ENCODE measurements at regions not wholly inside any gene's neighbourhood (a gene's known extent, or its start where the extent isn't known, plus 50 kb on each side); places are given as distances from the start of the nearest gene placed in this dataset.

GRCh38 chr20:21033817-21034216, 72.3 kb downstream of the LINC00237 start:
- Histone ChIP-seq H3K4me1 (ENCODE audit: control insufficient read depth in 1 of 2, insufficient read depth in 2 of 2, low read length in 2 of 2) (no peaks in the 10 kb centered on the region), H3K4me3 (ENCODE audit: low read depth in 1 of 2, low read length in 2 of 2) (no peak overlapping the region), H3K36me3 (ENCODE audit: control insufficient read depth in 1 of 2, insufficient read depth in 2 of 2, low read length in 2 of 2) (no peaks in the 10 kb centered on the region), H3K27ac (ENCODE audit: low read length) (no peak overlapping the region), H3K27me3 (ENCODE audit: low read depth, low read length) (no peaks in the 10 kb centered on the region), H3K9me3 (ENCODE audit: control insufficient read depth in 1 of 2, low read length in 2 of 2) (no peaks in the 10 kb centered on the region)

DNA sequence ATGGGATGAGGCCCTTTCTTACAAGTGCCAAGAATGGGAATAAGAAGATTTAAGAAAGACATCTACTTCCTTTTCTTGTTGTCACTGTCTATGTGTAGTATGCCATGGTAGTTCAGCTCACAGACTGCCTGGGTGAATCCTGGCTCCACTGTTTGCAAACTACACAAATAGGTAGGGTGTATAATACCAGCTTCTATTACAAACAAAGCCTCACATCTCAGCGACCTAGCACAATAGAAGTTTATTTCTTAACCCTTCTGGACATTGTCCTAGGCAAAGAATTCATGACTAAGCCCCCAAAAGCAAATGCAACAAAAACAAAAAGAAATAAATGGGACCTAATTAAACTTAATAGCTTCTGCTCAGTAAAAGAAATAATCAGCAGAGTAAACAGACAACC, 74.5 kb downstream of the LINC00237 start:
- Histone ChIP-seq H3K27ac (ENCODE audit: low read length) (no peak overlapping the region), H3K9me3 (ENCODE audit: control insufficient read depth in 1 of 2, low read length in 2 of 2) (no peaks in the 10 kb centered on the region), H3K27me3 (ENCODE audit: low read depth, low read length) (no peaks in the 10 kb centered on the region), H3K4me3 (ENCODE audit: low read depth in 1 of 2, low read length in 2 of 2) (no peak overlapping the region), H3K4me1 (ENCODE audit: control insufficient read depth in 1 of 2, insufficient read depth in 2 of 2, low read length in 2 of 2) (no peaks in the 10 kb centered on the region), H3K36me3 (ENCODE audit: control insufficient read depth in 1 of 2, insufficient read depth in 2 of 2, low read length in 2 of 2) (no peaks in the 10 kb centered on the region)

DNA sequence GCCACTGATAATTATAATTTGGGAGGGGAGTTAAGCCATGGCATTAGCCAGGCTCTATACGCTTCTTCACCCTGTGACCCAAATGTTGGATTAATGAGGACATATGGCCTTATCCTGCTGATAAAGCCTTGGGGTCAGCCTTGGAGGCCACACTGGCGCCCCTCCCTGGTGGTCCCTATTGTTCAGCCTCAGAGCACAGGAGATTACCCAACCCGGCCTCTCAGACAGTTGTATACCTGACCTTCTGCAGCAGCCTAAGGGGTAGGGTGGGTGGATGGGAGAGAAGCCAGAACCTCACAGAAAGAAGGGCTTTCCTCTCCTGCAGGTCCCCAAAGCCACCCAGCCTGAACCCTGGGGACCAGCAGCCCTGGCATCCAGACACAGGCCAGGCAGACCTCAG, 76.8 kb downstream of the LINC00237 start:
- Histone ChIP-seq H3K27me3 (ENCODE audit: low read depth, low read length) (no peaks in the 10 kb centered on the region), H3K27ac (ENCODE audit: low read length) (no peak overlapping the region), H3K9me3 (ENCODE audit: control insufficient read depth in 1 of 2, low read length in 2 of 2) (no peaks in the 10 kb centered on the region), H3K4me3 (ENCODE audit: low read depth in 1 of 2, low read length in 2 of 2) (no peak overlapping the region), H3K36me3 (ENCODE audit: control insufficient read depth in 1 of 2, insufficient read depth in 2 of 2, low read length in 2 of 2) (no peaks in the 10 kb centered on the region), H3K4me1 (ENCODE audit: control insufficient read depth in 1 of 2, insufficient read depth in 2 of 2, low read length in 2 of 2) (no peaks in the 10 kb centered on the region)

DNA sequence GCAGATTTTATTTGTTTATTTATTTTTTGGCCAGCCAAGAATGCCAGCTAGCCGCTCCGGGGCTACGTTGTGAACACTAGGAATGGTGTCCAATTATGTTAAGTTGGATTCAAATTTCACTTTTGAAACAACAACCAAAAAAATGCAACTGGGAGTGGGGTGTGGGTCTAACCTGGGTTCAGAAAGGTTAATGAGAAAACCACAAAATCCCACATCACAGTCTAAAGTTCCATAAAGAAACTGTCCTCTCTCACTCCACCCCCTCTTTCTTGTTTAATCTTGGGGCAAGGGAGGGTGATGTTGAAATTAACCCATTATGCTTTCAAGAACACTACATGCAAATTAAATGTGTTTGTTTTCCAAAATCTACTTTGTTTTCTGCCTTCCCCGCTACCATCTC, 77.2 kb downstream of the LINC00237 start:
- H3K9me3 ChIP-seq (ENCODE audit: control insufficient read depth in 1 of 2, low read length in 2 of 2): no peaks in the 10 kb centered on the region
- H3K27me3 ChIP-seq (ENCODE audit: low read depth, low read length): no peaks in the 10 kb centered on the region
- H3K4me3 ChIP-seq (ENCODE audit: low read depth in 1 of 2, low read length in 2 of 2): no peak overlapping the region
- no peaks in the 10 kb centered on the region for H3K4me1 ChIP-seq (ENCODE audit: control insufficient read depth in 1 of 2, insufficient read depth in 2 of 2, low read length in 2 of 2)
- no peaks in the 10 kb centered on the region for H3K36me3 ChIP-seq (ENCODE audit: control insufficient read depth in 1 of 2, insufficient read depth in 2 of 2, low read length in 2 of 2)
- H3K27ac ChIP-seq (ENCODE audit: low read length): no peak overlapping the region

- H3K27ac ChIP-seq (ENCODE audit: low read length): no peak overlapping the region
- no peaks in the 10 kb centered on the region for H3K36me3 ChIP-seq (ENCODE audit: control insufficient read depth in 1 of 2, insufficient read depth in 2 of 2, low read length in 2 of 2)
- H3K27me3 ChIP-seq (ENCODE audit: low read depth, low read length): no peaks in the 10 kb centered on the region
- no peak overlapping the region for H3K4me3 ChIP-seq (ENCODE audit: low read depth in 1 of 2, low read length in 2 of 2)
- no peaks in the 10 kb centered on the region for H3K9me3 ChIP-seq (ENCODE audit: control insufficient read depth in 1 of 2, low read length in 2 of 2)
- no peaks in the 10 kb centered on the region for H3K4me1 ChIP-seq (ENCODE audit: control insufficient read depth in 1 of 2, insufficient read depth in 2 of 2, low read length in 2 of 2)
Measured at GRCh38 chr20:21028436-21028835, 77.7 kb downstream of the LINC00237 start.

- no peaks in the 10 kb centered on the region for H3K36me3 ChIP-seq (ENCODE audit: control insufficient read depth in 1 of 2, insufficient read depth in 2 of 2, low read length in 2 of 2)
- H3K27ac ChIP-seq (ENCODE audit: low read length): no peak overlapping the region
- no peak overlapping the region for H3K4me3 ChIP-seq (ENCODE audit: low read depth in 1 of 2, low read length in 2 of 2)
- no peaks in the 10 kb centered on the region for H3K4me1 ChIP-seq (ENCODE audit: control insufficient read depth in 1 of 2, insufficient read depth in 2 of 2, low read length in 2 of 2)
- H3K27me3 ChIP-seq (ENCODE audit: low read depth, low read length): no peaks in the 10 kb centered on the region
- H3K9me3 ChIP-seq (ENCODE audit: control insufficient read depth in 1 of 2, low read length in 2 of 2): no peaks in the 10 kb centered on the region
Measured at GRCh38 chr20:21027569-21027968, 78.6 kb downstream of the LINC00237 start.

DNA sequence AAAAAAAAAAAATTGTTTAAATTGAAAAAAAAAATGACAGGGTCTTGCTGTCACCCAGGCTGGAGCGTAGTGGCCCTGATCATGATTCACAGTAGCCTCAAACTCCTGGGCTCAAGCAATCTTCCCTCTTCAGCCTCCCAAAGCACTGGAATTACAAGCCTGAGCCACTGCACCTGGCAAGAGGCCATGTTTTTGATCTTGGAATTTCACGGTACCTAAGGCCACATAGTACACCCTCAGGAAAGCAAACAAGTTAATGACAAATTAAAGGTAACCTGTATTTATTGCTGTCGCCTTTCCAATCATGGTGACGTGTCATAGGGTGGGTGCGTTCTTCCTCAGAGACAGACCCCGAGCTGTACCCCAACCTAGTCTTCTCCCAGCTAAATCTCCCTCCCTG, 79.2 kb downstream of the LINC00237 start:
- Histone ChIP-seq H3K27ac (ENCODE audit: low read length) (no peak overlapping the region), H3K36me3 (ENCODE audit: control insufficient read depth in 1 of 2, insufficient read depth in 2 of 2, low read length in 2 of 2) (no peaks in the 10 kb centered on the region), H3K4me1 (ENCODE audit: control insufficient read depth in 1 of 2, insufficient read depth in 2 of 2, low read length in 2 of 2) (no peaks in the 10 kb centered on the region), H3K27me3 (ENCODE audit: low read depth, low read length) (no peaks in the 10 kb centered on the region), H3K4me3 (ENCODE audit: low read depth in 1 of 2, low read length in 2 of 2) (no peak overlapping the region), H3K9me3 (ENCODE audit: control insufficient read depth in 1 of 2, low read length in 2 of 2) (no peaks in the 10 kb centered on the region)

- H3K4me3 ChIP-seq (ENCODE audit: low read depth in 1 of 2, low read length in 2 of 2): no peak overlapping the region
- H3K9me3 ChIP-seq (ENCODE audit: control insufficient read depth in 1 of 2, low read length in 2 of 2): no peaks in the 10 kb centered on the region
- H3K4me1 ChIP-seq (ENCODE audit: control insufficient read depth in 1 of 2, insufficient read depth in 2 of 2, low read length in 2 of 2): peaks cover 0 to 4% of the 10 kb centered on the region in 2 donors
- H3K27me3 ChIP-seq (ENCODE audit: low read depth, low read length): peaks cover 4% of the 10 kb centered on the region
- H3K36me3 ChIP-seq (ENCODE audit: control insufficient read depth in 1 of 2, insufficient read depth in 2 of 2, low read length in 2 of 2): no peaks in the 10 kb centered on the region
- no peak overlapping the region for H3K27ac ChIP-seq (ENCODE audit: low read length)
Measured at GRCh38 chr20:21024420-21024819, 81.7 kb downstream of the LINC00237 start.

DNA sequence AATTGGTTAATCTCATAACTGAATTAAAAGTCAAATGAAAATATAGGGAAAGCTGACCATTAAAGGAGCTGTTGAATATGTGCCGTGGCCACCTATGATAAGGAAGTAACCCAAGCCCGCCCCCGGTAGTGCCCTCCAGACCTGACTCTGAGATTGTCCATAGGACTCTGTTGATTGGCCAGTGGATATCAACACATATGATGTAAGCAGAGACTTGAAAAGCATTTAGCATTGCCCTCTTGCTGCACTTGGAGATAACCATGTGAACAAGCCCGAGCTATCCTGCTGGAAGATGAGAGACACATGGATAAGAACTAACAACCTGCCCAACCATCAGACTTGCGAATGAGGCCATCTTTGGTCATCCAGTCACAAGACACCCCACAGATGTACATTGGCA, 83.2 kb downstream of the LINC00237 start:
- peaks cover 4% of the 10 kb centered on the region for H3K27me3 ChIP-seq (ENCODE audit: low read depth, low read length)
- peaks cover 0 to 4% of the 10 kb centered on the region in 2 donors for H3K4me1 ChIP-seq (ENCODE audit: control insufficient read depth in 1 of 2, insufficient read depth in 2 of 2, low read length in 2 of 2)

GRCh38 chr20:21021472-21021790, 84.7 kb downstream of the LINC00237 start:
- H3K36me3 ChIP-seq (ENCODE audit: control insufficient read depth in 1 of 2, insufficient read depth in 2 of 2, low read length in 2 of 2): no peaks in the 10 kb centered on the region
- H3K4me3 ChIP-seq (ENCODE audit: low read depth in 1 of 2, low read length in 2 of 2): no peak overlapping the region
- peaks cover 0 to 4% of the 10 kb centered on the region in 2 donors for H3K9me3 ChIP-seq (ENCODE audit: control insufficient read depth in 1 of 2, low read length in 2 of 2)
- peaks cover 4% of the 10 kb centered on the region for H3K27me3 ChIP-seq (ENCODE audit: low read depth, low read length)
- H3K27ac ChIP-seq (ENCODE audit: low read length): no peak overlapping the region
- H3K4me1 ChIP-seq (ENCODE audit: control insufficient read depth in 1 of 2, insufficient read depth in 2 of 2, low read length in 2 of 2): peaks cover 0 to 4% of the 10 kb centered on the region in 2 donors

More for the DNA sequence above, 83.2 kb downstream of the LINC00237 start:
- Histone ChIP-seq H3K27ac (ENCODE audit: low read length) (no peak overlapping the region), H3K9me3 (ENCODE audit: control insufficient read depth in 1 of 2, low read length in 2 of 2) (peaks cover 0 to 4% of the 10 kb centered on the region in 2 donors), H3K36me3 (ENCODE audit: control insufficient read depth in 1 of 2, insufficient read depth in 2 of 2, low read length in 2 of 2) (no peaks in the 10 kb centered on the region), H3K4me3 (ENCODE audit: low read depth in 1 of 2, low read length in 2 of 2) (no peak overlapping the region)

DNA sequence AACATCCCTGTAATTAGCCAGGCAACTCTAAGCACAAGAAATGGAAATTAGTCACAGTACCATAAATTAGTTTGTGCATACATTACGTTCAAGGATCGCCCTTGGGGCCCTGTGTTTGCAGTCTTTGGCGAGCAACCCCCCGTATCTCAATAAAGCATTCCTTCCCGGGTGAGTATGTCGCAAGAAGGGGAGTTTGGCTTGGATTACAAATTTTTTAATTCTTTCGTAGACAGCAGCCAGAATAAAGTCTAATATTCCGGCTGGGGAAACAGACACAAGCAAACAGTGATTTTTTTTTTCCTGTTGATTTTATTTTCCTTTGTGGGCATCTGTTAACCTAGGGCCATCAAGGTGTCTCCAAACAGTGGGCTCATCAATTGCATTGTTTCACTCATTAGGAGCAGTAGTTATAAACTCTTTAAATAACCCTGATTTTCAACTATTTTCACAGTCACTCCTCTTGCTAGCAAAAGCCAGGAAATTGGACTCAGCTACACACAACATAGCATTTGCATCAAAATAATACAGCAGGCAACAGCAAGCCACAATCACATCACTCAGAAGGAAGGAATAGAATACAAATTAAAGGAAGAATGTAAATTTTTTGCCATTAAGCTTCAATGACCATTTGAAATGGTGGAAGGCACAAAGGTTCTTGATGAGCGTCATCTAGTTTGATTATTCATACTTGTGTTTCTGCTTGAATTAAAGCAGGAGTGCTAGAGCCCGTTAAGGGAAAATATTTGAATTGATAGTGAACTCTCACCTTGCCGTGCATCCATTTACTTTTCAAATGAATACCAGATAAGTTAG, 85.3 kb downstream of the LINC00237 start:
- Histone ChIP-seq H3K27ac (ENCODE audit: low read length) (no peak overlapping the region), H3K4me3 (ENCODE audit: low read depth in 1 of 2, low read length in 2 of 2) (no peak overlapping the region), H3K27me3 (ENCODE audit: low read depth, low read length) (peaks cover 4% of the 10 kb centered on the region), H3K4me1 (ENCODE audit: control insufficient read depth in 1 of 2, insufficient read depth in 2 of 2, low read length in 2 of 2) (peaks cover 0 to 4% of the 10 kb centered on the region in 2 donors), H3K36me3 (ENCODE audit: control insufficient read depth in 1 of 2, insufficient read depth in 2 of 2, low read length in 2 of 2) (no peaks in the 10 kb centered on the region), H3K9me3 (ENCODE audit: control insufficient read depth in 1 of 2, low read length in 2 of 2) (peaks cover 0 to 4% of the 10 kb centered on the region in 2 donors)

Measured in muscle layer of duodenum (tissue), 2 donors.